ENCODE measurements at regions not wholly inside any gene's neighbourhood (a gene's known extent, or its start where the extent isn't known, plus 50 kb on each side); places are given as distances from the start of the nearest gene placed in this dataset.
"Not testable (repeated sequence)": the region's sequence is repeated elsewhere in the genome, so short reads cannot be mapped to it uniquely, and the experiment has no call there.

GRCh38 chr3:39558775-39559306 lies 91.4 kb downstream of the MOBP start:
- no peak for DNase-seq

- no peak for DNase-seq
Observed at GRCh38 chr3:39559543-39559942, 92.1 kb downstream of the MOBP start.

- no peak for DNase-seq
Observed at GRCh38 chr3:39568508-39568907, 101.0 kb downstream of the MOBP start.

GRCh38 chr3:39569095-39569494 lies 101.6 kb downstream of the MOBP start:
- no peak for DNase-seq

- DNase-seq, result no peak
Observed at GRCh38 chr3:39573392-39573791, 105.9 kb downstream of the MOBP start.

GRCh38 chr3:39577541-39577940 lies 110.1 kb downstream of the MOBP start:
- DNase-seq, result no peak

GRCh38 chr3:39586215-39586614 lies 118.7 kb downstream of the MOBP start:
- DNase-seq, result not testable (repeated sequence)

GRCh38 chr3:39587113-39587512 lies 119.6 kb downstream of the MOBP start:
- DNase-seq, result no peak

GRCh38 chr3:39590806-39591205 lies 123.3 kb downstream of the MOBP start:
- DNase-seq, result no peak

- no peak for DNase-seq
Observed at GRCh38 chr3:39592311-39593050, 125.0 kb downstream of the MOBP start.

GRCh38 chr3:39593341-39593740 lies 125.9 kb downstream of the MOBP start:
- no peak for DNase-seq

- DNase-seq, result no peak
Observed at GRCh38 chr3:39601241-39601640, 133.8 kb downstream of the MOBP start.

- DNase-seq, result no peak
Observed at GRCh38 chr3:39605837-39606236, 138.4 kb downstream of the MOBP start.

GRCh38 chr3:39626198-39626597 lies 158.7 kb downstream of the MOBP start:
- no peak for DNase-seq

- no peak for DNase-seq
Observed at GRCh38 chr3:39631136-39631535, 163.7 kb downstream of the MOBP start.

- no peak for DNase-seq
Observed at GRCh38 chr3:39637807-39638206, 170.3 kb downstream of the MOBP start.

- no peak for DNase-seq
Observed at GRCh38 chr3:39638301-39638700, 170.8 kb downstream of the MOBP start.

- no peak for DNase-seq
Observed at GRCh38 chr3:39639344-39640236, 169.8 kb upstream of the MYRIP start.

GRCh38 chr3:39641274-39641673 lies 168.1 kb upstream of the MYRIP start:
- DNase-seq, result no peak

- no peak for DNase-seq
Observed at GRCh38 chr3:39644176-39644575, 165.2 kb upstream of the MYRIP start.

- not testable (repeated sequence) for DNase-seq
Observed at GRCh38 chr3:39651256-39651655, 158.2 kb upstream of the MYRIP start.

- no peak for DNase-seq
Observed at GRCh38 chr3:39651993-39652739, 157.2 kb upstream of the MYRIP start.

GRCh38 chr3:39655718-39656117 lies 153.7 kb upstream of the MYRIP start:
- not testable (repeated sequence) for DNase-seq
